ENCODE measurements at regions not wholly inside any gene's neighbourhood (a gene's known extent, or its start where the extent isn't known, plus 50 kb on each side); places are given as distances from the start of the nearest gene placed in this dataset.

DNA sequence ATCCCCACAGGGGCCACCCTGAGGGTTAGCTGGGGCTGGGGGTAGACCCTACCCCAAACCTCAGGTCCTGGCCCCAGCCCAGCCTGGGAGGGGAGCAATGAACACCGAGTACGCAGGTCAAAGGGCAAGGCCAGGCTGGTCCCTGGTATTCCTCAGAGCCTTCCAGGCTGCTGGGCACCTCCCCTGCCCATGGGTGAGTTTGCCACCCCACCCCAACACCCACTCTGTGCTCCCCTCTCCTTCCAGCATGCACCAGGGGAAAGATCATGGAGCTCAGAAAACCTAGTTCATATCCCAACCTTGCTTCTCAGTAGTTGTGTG, 103.9 kb upstream of the FOXP4 start:
- TF ChIP-seq CTCF (IDR thresholded peaks at IDR 0.05) (no peak), POLR2A (IDR thresholded peaks at IDR 0.05) (no peak)
